Colonic mucosa (tissue), 4 donors: ENCODE measurements at regions not wholly inside any gene's neighbourhood (a gene's known extent, or its start where the extent isn't known, plus 50 kb on each side); places are given as distances from the start of the nearest gene placed in this dataset.

Experiments
- DNase-seq: peaks from one replicate; pipeline ENCODE4 v3.0.0-alpha.2; 2020
- H3K27ac ChIP-seq: fragments of 200-600 bp; one replicate; pipeline ENCODE4 v1.8.0; 2021
- H3K27me3 ChIP-seq: fragments of 200-600 bp; one replicate; pipeline ENCODE4 v1.8.0; 2021
- H3K36me3 ChIP-seq: fragments of 200-600 bp; one replicate; pipeline ENCODE4 v1.8.0; 2021
- H3K4me1 ChIP-seq: fragments of 200-600 bp; one replicate; pipeline ENCODE4 v1.8.0; 2021; ENCODE audit warnings: mild to moderate bottlenecking
- H3K4me3 ChIP-seq: fragments of 200-600 bp; one replicate; pipeline ENCODE4 v1.8.0; 2021
- H3K9ac ChIP-seq, 2 donors: one replicate each; pipeline ENCODE4 v1.7.0; 2013; ENCODE audit warnings: control low read depth in 2 of 2, low read depth in 2 of 2, low read length in 2 of 2
- H3K9me3 ChIP-seq: fragments of 200-600 bp; one replicate; pipeline ENCODE4 v1.8.0; 2021
- CTCF ChIP-seq: fragments of 200-600 bp; IDR thresholded peaks from one replicate; pipeline ENCODE4 v1.8.0; 2022; ENCODE audit warnings: antibody characterized with exemption, mild to moderate bottlenecking
- intact Hi-C: fragments of 100-400 bp; cut with DNase I; formaldehyde crosslinking; loops from one replicate; pipeline ENCODE4 v1.14.1; 2022
- donor health status: healthy.
- donor health status: DM: no; HTN: no; CAD: no.
- donor health status: DM: no; HTN: no; CAD: no.

DNA sequence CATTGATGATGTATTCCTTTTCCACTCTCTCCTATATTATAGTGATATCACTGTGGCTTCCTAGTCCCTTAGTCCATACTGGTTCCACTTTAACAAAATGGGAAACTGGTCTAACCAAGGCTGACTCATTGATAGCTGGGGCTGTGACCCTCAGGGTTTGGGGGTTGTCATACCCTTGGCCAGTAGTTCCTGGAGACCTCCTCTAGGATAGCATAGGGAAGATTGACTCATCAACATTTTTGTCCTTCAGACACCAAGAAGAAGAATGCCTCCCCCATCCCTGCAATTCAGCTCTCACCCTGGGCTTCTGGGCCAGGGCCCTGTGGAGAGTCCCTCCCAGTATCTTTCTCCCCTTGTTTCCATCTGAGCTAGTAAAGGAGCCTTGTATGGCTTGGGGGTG, 68.8 kb upstream of the PRPS1 start:
- intact Hi-C loops: no loop called here
- no peak overlapping the region for H3K27ac ChIP-seq
- no peak for DNase-seq
- no peak overlapping the region for H3K9ac ChIP-seq
- no peaks in the 10 kb centered on the region for H3K9me3 ChIP-seq
- no peaks in the 10 kb centered on the region for H3K4me1 ChIP-seq
- no peak overlapping the region for H3K4me3 ChIP-seq
- TF ChIP-seq CTCF: no peak
- no peaks in the 10 kb centered on the region for H3K36me3 ChIP-seq
- H3K27me3 ChIP-seq: no peaks in the 10 kb centered on the region

GRCh38 chrX:107560041-107560440, 68.3 kb upstream of the PRPS1 start:
- intact Hi-C loops: no loop called here
- no peak for DNase-seq
- Histone ChIP-seq H3K4me3 (no peak overlapping the region), H3K36me3 (no peaks in the 10 kb centered on the region), H3K4me1 (no peaks in the 10 kb centered on the region), H3K9ac (no peak overlapping the region), H3K27ac (no peak overlapping the region), H3K9me3 (no peaks in the 10 kb centered on the region), H3K27me3 (no peaks in the 10 kb centered on the region)
- TF ChIP-seq CTCF: no peak

GRCh38 chrX:107560980-107561379, 67.3 kb upstream of the PRPS1 start:
- H3K4me3 ChIP-seq: no peak overlapping the region
- no peak overlapping the region for H3K27ac ChIP-seq
- no peaks in the 10 kb centered on the region for H3K4me1 ChIP-seq
- TF ChIP-seq CTCF: no peak
- intact Hi-C loops: no loop called here
- H3K9me3 ChIP-seq: no peaks in the 10 kb centered on the region
- no peaks in the 10 kb centered on the region for H3K27me3 ChIP-seq
- H3K9ac ChIP-seq: no peak overlapping the region
- no peaks in the 10 kb centered on the region for H3K36me3 ChIP-seq
- DNase-seq: no peak

DNA sequence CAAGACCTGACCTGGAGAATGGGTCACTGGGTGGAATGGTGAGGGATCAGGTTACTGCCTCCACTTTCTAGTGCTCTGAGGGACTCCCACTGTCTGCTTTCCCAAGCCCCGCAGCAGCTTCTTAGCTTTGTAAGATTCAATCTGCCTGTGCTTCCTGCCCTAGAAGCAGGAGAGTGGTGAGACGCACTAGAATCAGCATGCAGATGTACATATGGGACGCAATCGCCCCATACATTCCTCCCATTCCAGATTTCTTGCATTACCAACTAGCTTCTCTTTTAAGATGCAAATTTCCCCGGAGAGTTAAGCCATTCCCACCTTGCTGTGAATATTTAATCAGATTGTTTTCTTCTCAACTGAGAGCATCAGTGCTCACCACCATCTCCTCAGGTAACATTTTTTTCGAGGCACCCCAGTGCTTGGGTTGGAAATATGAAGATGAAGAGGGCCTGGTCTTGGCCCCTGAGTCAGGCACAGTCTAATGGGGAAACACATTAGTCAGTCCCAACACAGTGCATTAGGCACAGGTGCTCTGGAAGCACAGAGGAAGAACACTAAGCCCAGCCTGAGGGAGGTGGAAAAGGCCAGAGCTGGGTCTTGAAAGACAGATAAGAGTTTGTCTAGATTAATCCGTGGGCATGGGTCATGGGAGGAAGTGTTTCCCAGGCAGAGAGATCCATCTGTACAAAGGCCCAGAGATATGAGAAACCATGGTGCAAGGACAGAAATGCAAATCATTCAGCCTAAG, 66.7 kb upstream of the PRPS1 start:
- Histone ChIP-seq H3K36me3 (no peaks in the 10 kb centered on the region), H3K9me3 (no peaks in the 10 kb centered on the region), H3K27ac (no peak overlapping the region), H3K27me3 (no peaks in the 10 kb centered on the region), H3K4me3 (no peak overlapping the region), H3K9ac (no peak overlapping the region), H3K4me1 (no peaks in the 10 kb centered on the region)
- DNase-seq: no peak
- intact Hi-C loops: no loop called here
- no peak for TF ChIP-seq CTCF

- H3K27ac ChIP-seq: no peak overlapping the region
- intact Hi-C loops: no loop called here
- H3K9me3 ChIP-seq: no peaks in the 10 kb centered on the region
- no peak overlapping the region for H3K4me3 ChIP-seq
- H3K27me3 ChIP-seq: no peaks in the 10 kb centered on the region
- no peak for DNase-seq
- no peak for TF ChIP-seq CTCF
- no peak overlapping the region for H3K9ac ChIP-seq
- no peaks in the 10 kb centered on the region for H3K36me3 ChIP-seq
- no peaks in the 10 kb centered on the region for H3K4me1 ChIP-seq
Measured at GRCh38 chrX:107562482-107562881, 65.8 kb upstream of the PRPS1 start.
